ENCODE measurements at regions not wholly inside any gene's neighbourhood (a gene's known extent, or its start where the extent isn't known, plus 50 kb on each side); places are given as distances from the start of the nearest gene placed in this dataset.

DNA sequence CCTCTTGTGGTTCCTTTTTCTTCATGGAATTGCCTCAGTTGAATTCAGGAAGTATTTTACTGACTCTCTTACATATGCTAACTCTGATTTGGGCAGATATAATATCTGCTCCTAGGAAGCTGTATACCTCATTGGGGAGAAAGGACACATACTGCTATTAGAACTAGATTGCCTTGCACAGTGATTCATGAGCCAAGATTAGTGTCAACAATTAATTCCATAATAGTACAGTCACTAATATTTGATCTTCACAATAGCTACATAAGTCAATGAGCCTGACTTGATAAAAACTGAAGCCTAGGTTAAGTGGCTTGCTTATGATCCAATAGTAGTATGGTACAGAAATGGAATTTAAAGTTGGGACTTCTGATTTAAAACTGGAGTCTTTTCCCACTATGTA lies 127.6 kb downstream of the ETAA1 start:
- no peak overlapping the region for H3K9ac ChIP-seq (ENCODE audit: low read depth, low read length, poor library complexity)
- no peak overlapping the region for H3K18ac ChIP-seq (ENCODE audit: low read length)
- no peak overlapping the region for H2BK5ac ChIP-seq (ENCODE audit: low read length)
- H3K4me1 ChIP-seq (ENCODE audit: control insufficient read depth in 2 of 2, insufficient read depth in 1 of 2, low read depth in 1 of 2, low read length in 2 of 2): no peaks in the 10 kb centered on the region
- H2AK5ac ChIP-seq (ENCODE audit: low read depth, low read length): no peak overlapping the region
- no peak overlapping the region for H4K91ac ChIP-seq (ENCODE audit: low read depth, low read length, poor library complexity)
- H3K4ac ChIP-seq (ENCODE audit: low read length): no peak overlapping the region
- peaks cover 0 to 2% of the 10 kb centered on the region in 2 donors for H3K9me3 ChIP-seq (replicated peaks in 1 of 2; ENCODE audit: control insufficient read depth in 2 of 2, insufficient read depth in 1 of 2, low read depth in 1 of 2, low read length in 2 of 2)
- H3K27ac ChIP-seq (replicated peaks; ENCODE audit: low read length): no peak overlapping the region
- no peak overlapping the region for H3K14ac ChIP-seq (ENCODE audit: low read length)
- no peak overlapping the region for H3K4me2 ChIP-seq (ENCODE audit: insufficient read depth, low read length, poor library complexity, severe bottlenecking)
- no peaks in the 10 kb centered on the region for H3K27me3 ChIP-seq (ENCODE audit: control insufficient read depth in 3 of 3, insufficient read depth in 3 of 3, low read depth in 1 of 3, low read length in 3 of 3)
- H3K36me3 ChIP-seq (replicated peaks in 1 of 2; ENCODE audit: control insufficient read depth in 2 of 2, insufficient read depth in 2 of 2, low read length in 2 of 2): no peaks in the 10 kb centered on the region
- DNase-seq (ENCODE audit: low spot score): no peak
- no peaks in the 10 kb centered on the region for H3K79me1 ChIP-seq (ENCODE audit: low read depth, low read length)
- no peak overlapping the region for H2BK15ac ChIP-seq (ENCODE audit: low read length)
- no peak overlapping the region for H4K8ac ChIP-seq (ENCODE audit: low read depth, low read length)
- no peak overlapping the region for H2BK120ac ChIP-seq (ENCODE audit: low read depth, low read length)
- H2AFZ ChIP-seq (ENCODE audit: low read length): no peak overlapping the region
- no peak overlapping the region for H2BK12ac ChIP-seq (ENCODE audit: low read length)
- H3K23ac ChIP-seq (ENCODE audit: low read depth, low read length, poor library complexity): no peak overlapping the region
- H3K4me3 ChIP-seq (ENCODE audit: low read length in 2 of 2): no peak overlapping the region

GRCh38 chr2:67526283-67526682 lies 129.2 kb downstream of the ETAA1 start:
- H3K14ac ChIP-seq (ENCODE audit: low read length): no peak overlapping the region
- no peak overlapping the region for H2BK15ac ChIP-seq (ENCODE audit: low read length)
- H3K4me3 ChIP-seq (ENCODE audit: low read length in 2 of 2): no peak overlapping the region
- peaks cover 0 to 2% of the 10 kb centered on the region in 2 donors for H3K9me3 ChIP-seq (replicated peaks in 1 of 2; ENCODE audit: control insufficient read depth in 2 of 2, insufficient read depth in 1 of 2, low read depth in 1 of 2, low read length in 2 of 2)
- H3K9ac ChIP-seq (ENCODE audit: low read depth, low read length, poor library complexity): no peak overlapping the region
- H3K27ac ChIP-seq (replicated peaks; ENCODE audit: low read length): no peak overlapping the region
- H3K4me2 ChIP-seq (ENCODE audit: insufficient read depth, low read length, poor library complexity, severe bottlenecking): no peak overlapping the region
- no peak overlapping the region for H2AFZ ChIP-seq (ENCODE audit: low read length)
- H2AK5ac ChIP-seq (ENCODE audit: low read depth, low read length): no peak overlapping the region
- H3K27me3 ChIP-seq (ENCODE audit: control insufficient read depth in 3 of 3, insufficient read depth in 3 of 3, low read depth in 1 of 3, low read length in 3 of 3): no peaks in the 10 kb centered on the region
- H3K23ac ChIP-seq (ENCODE audit: low read depth, low read length, poor library complexity): no peak overlapping the region
- WGBS, 2 donors (ENCODE audit: extremely low coverage in 2 of 2, insufficient read length in 2 of 2, insufficient replicate concordance in 1 of 2): no CpG with 5 or more reads among the region's 4 CpGs
- H3K79me1 ChIP-seq (ENCODE audit: low read depth, low read length): no peaks in the 10 kb centered on the region
- no peaks in the 10 kb centered on the region for H3K36me3 ChIP-seq (replicated peaks in 1 of 2; ENCODE audit: control insufficient read depth in 2 of 2, insufficient read depth in 2 of 2, low read length in 2 of 2)
- no peak overlapping the region for H4K91ac ChIP-seq (ENCODE audit: low read depth, low read length, poor library complexity)
- H4K8ac ChIP-seq (ENCODE audit: low read depth, low read length): no peak overlapping the region
- no peaks in the 10 kb centered on the region for H3K4me1 ChIP-seq (ENCODE audit: control insufficient read depth in 2 of 2, insufficient read depth in 1 of 2, low read depth in 1 of 2, low read length in 2 of 2)
- no peak overlapping the region for H3K4ac ChIP-seq (ENCODE audit: low read length)
- H2BK5ac ChIP-seq (ENCODE audit: low read length): no peak overlapping the region
- no peak for DNase-seq (ENCODE audit: low spot score)
- H3K18ac ChIP-seq (ENCODE audit: low read length): no peak overlapping the region
- H2BK120ac ChIP-seq (ENCODE audit: low read depth, low read length): no peak overlapping the region
- H2BK12ac ChIP-seq (ENCODE audit: low read length): no peak overlapping the region

- no peak overlapping the region for H3K23ac ChIP-seq (ENCODE audit: low read depth, low read length, poor library complexity)
- no peak overlapping the region for H3K14ac ChIP-seq (ENCODE audit: low read length)
- no peaks in the 10 kb centered on the region for H3K27me3 ChIP-seq (ENCODE audit: control insufficient read depth in 3 of 3, insufficient read depth in 3 of 3, low read depth in 1 of 3, low read length in 3 of 3)
- H3K27ac ChIP-seq (replicated peaks; ENCODE audit: low read length): no peak overlapping the region
- H3K4me2 ChIP-seq (ENCODE audit: insufficient read depth, low read length, poor library complexity, severe bottlenecking): no peak overlapping the region
- no peak overlapping the region for H4K8ac ChIP-seq (ENCODE audit: low read depth, low read length)
- H4K91ac ChIP-seq (ENCODE audit: low read depth, low read length, poor library complexity): no peak overlapping the region
- no CpG with 5 or more reads among the region's 5 CpGs for WGBS, 2 donors (ENCODE audit: extremely low coverage in 2 of 2, insufficient read length in 2 of 2, insufficient replicate concordance in 1 of 2)
- no peak overlapping the region for H3K18ac ChIP-seq (ENCODE audit: low read length)
- no peak overlapping the region for H2AFZ ChIP-seq (ENCODE audit: low read length)
- no peak overlapping the region for H2AK5ac ChIP-seq (ENCODE audit: low read depth, low read length)
- DNase-seq (ENCODE audit: low spot score): no peak
- H2BK12ac ChIP-seq (ENCODE audit: low read length): no peak overlapping the region
- no peak overlapping the region for H2BK120ac ChIP-seq (ENCODE audit: low read depth, low read length)
- H3K9me3 ChIP-seq (replicated peaks in 1 of 2; ENCODE audit: control insufficient read depth in 2 of 2, insufficient read depth in 1 of 2, low read depth in 1 of 2, low read length in 2 of 2): peaks cover 0 to 2% of the 10 kb centered on the region in 2 donors
- H3K4ac ChIP-seq (ENCODE audit: low read length): no peak overlapping the region
- no peak overlapping the region for H3K4me3 ChIP-seq (ENCODE audit: low read length in 2 of 2)
- H3K9ac ChIP-seq (ENCODE audit: low read depth, low read length, poor library complexity): no peak overlapping the region
- no peaks in the 10 kb centered on the region for H3K4me1 ChIP-seq (ENCODE audit: control insufficient read depth in 2 of 2, insufficient read depth in 1 of 2, low read depth in 1 of 2, low read length in 2 of 2)
- no peak overlapping the region for H2BK5ac ChIP-seq (ENCODE audit: low read length)
- H3K79me1 ChIP-seq (ENCODE audit: low read depth, low read length): no peaks in the 10 kb centered on the region
- no peaks in the 10 kb centered on the region for H3K36me3 ChIP-seq (replicated peaks in 1 of 2; ENCODE audit: control insufficient read depth in 2 of 2, insufficient read depth in 2 of 2, low read length in 2 of 2)
- no peak overlapping the region for H2BK15ac ChIP-seq (ENCODE audit: low read length)
These were observed 131.2 kb downstream of the ETAA1 start for GRCh38 chr2:67528320-67528719.

GRCh38 chr2:67532387-67532786 lies 135.3 kb downstream of the ETAA1 start:
- H2AFZ ChIP-seq (ENCODE audit: low read length): no peak overlapping the region
- H2BK5ac ChIP-seq (ENCODE audit: low read length): no peak overlapping the region
- H4K91ac ChIP-seq (ENCODE audit: low read depth, low read length, poor library complexity): no peak overlapping the region
- H3K4me2 ChIP-seq (ENCODE audit: insufficient read depth, low read length, poor library complexity, severe bottlenecking): no peak overlapping the region
- H2AK5ac ChIP-seq (ENCODE audit: low read depth, low read length): no peak overlapping the region
- no peak overlapping the region for H3K4ac ChIP-seq (ENCODE audit: low read length)
- no peak overlapping the region for H4K8ac ChIP-seq (ENCODE audit: low read depth, low read length)
- H3K4me3 ChIP-seq (ENCODE audit: low read length in 2 of 2): no peak overlapping the region
- H3K4me1 ChIP-seq (ENCODE audit: control insufficient read depth in 2 of 2, insufficient read depth in 1 of 2, low read depth in 1 of 2, low read length in 2 of 2): no peaks in the 10 kb centered on the region
- DNase-seq (ENCODE audit: low spot score): no peak
- no peak overlapping the region for H3K27ac ChIP-seq (replicated peaks; ENCODE audit: low read length)
- H2BK12ac ChIP-seq (ENCODE audit: low read length): no peak overlapping the region
- H3K27me3 ChIP-seq (ENCODE audit: control insufficient read depth in 3 of 3, insufficient read depth in 3 of 3, low read depth in 1 of 3, low read length in 3 of 3): no peaks in the 10 kb centered on the region
- H3K23ac ChIP-seq (ENCODE audit: low read depth, low read length, poor library complexity): no peak overlapping the region
- no peak overlapping the region for H2BK15ac ChIP-seq (ENCODE audit: low read length)
- H3K9me3 ChIP-seq (replicated peaks in 1 of 2; ENCODE audit: control insufficient read depth in 2 of 2, insufficient read depth in 1 of 2, low read depth in 1 of 2, low read length in 2 of 2): peaks cover 0 to 2% of the 10 kb centered on the region in 2 donors
- no CpG with 5 or more reads among the region's 1 CpG for WGBS, 2 donors (ENCODE audit: extremely low coverage in 2 of 2, insufficient read length in 2 of 2, insufficient replicate concordance in 1 of 2)
- no peaks in the 10 kb centered on the region for H3K79me1 ChIP-seq (ENCODE audit: low read depth, low read length)
- H3K14ac ChIP-seq (ENCODE audit: low read length): no peak overlapping the region
- H3K36me3 ChIP-seq (replicated peaks in 1 of 2; ENCODE audit: control insufficient read depth in 2 of 2, insufficient read depth in 2 of 2, low read length in 2 of 2): no peaks in the 10 kb centered on the region
- H3K18ac ChIP-seq (ENCODE audit: low read length): no peak overlapping the region
- no peak overlapping the region for H3K9ac ChIP-seq (ENCODE audit: low read depth, low read length, poor library complexity)
- no peak overlapping the region for H2BK120ac ChIP-seq (ENCODE audit: low read depth, low read length)
